GM13977 (cell line): ENCODE measurements at regions not wholly inside any gene's neighbourhood (a gene's known extent, or its start where the extent isn't known, plus 50 kb on each side); places are given as distances from the start of the nearest gene placed in this dataset.

Source experiments
- DNase-seq: peaks from one replicate; pipeline ENCODE4 v3.0.0; 2012; ENCODE audit warnings: low spot score
- in situ Hi-C: fragments of 300-500 bp; cut with MboI; formaldehyde crosslinking; loops from one replicate; pipeline ENCODE4 v1.12.0; 2022; ENCODE audit warnings: low sequenced_read_pairs, low pct_unique_long_range_greater_than_20kb, mixed read lengths, inconsistent platforms; ENCODE audit not compliant: unreplicated experiment
- TF ChIP-seq, protein P1 (sequence below): IDR thresholded peaks from 2 replicates; pipeline ENCODE4 v1.5.1; 2012; ENCODE audit warnings: mild to moderate bottlenecking, control low read depth; ENCODE audit not compliant: insufficient read depth; ENCODE audit errors: extremely low read depth, missing control alignments

DNA sequence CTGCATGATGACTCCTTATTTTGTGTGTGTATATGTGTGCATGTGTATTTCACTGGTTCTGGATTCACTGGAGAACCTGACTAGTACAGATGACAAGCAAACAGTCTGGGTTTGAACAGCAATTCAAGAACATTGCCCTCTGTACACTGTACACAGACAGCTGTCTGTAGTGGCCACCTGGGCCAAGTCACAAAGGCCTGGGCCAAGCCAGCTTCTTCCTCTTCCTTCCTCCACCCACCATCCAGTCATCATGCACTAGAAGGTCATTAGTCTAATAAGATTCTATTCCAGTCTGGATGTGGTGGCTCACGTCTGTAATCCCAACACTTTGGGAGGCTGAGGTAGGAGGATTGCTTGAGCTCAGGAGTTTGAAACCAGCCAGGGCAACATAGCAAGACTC is 155.9 kb downstream of the ELAVL4 start:
- no peak for DNase-seq
- in situ Hi-C loops, result no loop called here
- TF ChIP-seq, protein P1, sequence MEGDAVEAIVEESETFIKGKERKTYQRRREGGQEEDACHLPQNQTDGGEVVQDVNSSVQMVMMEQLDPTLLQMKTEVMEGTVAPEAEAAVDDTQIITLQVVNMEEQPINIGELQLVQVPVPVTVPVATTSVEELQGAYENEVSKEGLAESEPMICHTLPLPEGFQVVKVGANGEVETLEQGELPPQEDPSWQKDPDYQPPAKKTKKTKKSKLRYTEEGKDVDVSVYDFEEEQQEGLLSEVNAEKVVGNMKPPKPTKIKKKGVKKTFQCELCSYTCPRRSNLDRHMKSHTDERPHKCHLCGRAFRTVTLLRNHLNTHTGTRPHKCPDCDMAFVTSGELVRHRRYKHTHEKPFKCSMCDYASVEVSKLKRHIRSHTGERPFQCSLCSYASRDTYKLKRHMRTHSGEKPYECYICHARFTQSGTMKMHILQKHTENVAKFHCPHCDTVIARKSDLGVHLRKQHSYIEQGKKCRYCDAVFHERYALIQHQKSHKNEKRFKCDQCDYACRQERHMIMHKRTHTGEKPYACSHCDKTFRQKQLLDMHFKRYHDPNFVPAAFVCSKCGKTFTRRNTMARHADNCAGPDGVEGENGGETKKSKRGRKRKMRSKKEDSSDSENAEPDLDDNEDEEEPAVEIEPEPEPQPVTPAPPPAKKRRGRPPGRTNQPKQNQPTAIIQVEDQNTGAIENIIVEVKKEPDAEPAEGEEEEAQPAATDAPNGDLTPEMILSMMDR, result no peak

DNA sequence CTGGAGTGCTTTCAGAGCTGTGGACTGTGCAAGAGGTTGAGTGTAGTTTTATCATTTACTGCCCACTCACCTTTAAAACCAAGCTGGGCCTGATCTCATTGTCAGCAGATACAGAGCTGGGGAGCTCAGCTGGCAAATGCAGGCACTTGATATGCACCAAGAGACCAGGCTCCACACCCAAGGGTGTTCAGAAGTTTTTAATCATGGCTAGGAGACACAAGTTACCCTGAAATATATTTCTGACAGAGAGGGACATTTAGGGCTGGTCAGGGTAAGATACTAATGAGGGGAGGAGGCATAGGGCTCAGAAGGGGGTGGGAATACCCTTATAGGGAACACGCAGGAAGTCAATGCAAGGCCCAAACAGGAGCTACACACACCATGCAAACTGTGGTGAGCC is 153.7 kb downstream of the ELAVL4 start:
- TF ChIP-seq, protein P1, result no peak
- in situ Hi-C loops, result no loop called here
- DNase-seq, result no peak

DNA sequence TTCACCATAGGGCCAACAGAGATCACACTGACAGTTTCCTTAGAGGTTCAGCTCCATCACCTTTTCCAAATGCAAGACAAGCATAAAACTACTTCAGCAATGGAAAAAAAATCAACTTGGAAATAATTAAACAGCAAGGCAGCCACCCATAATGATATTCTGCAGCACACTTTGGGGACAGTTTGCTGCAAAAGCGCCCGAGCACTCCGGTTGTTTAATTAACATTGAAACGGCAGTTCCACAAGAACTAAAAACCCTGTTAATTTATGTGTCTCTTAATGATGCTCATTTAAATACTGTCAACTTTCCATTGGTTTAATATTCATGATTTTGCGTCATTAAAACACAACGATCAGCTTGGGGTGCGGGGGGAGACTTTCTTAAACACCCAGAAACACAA is 153.2 kb downstream of the ELAVL4 start:
- in situ Hi-C loops, result no loop called here
- TF ChIP-seq, protein P1, result no peak
- DNase-seq, result no peak

DNA sequence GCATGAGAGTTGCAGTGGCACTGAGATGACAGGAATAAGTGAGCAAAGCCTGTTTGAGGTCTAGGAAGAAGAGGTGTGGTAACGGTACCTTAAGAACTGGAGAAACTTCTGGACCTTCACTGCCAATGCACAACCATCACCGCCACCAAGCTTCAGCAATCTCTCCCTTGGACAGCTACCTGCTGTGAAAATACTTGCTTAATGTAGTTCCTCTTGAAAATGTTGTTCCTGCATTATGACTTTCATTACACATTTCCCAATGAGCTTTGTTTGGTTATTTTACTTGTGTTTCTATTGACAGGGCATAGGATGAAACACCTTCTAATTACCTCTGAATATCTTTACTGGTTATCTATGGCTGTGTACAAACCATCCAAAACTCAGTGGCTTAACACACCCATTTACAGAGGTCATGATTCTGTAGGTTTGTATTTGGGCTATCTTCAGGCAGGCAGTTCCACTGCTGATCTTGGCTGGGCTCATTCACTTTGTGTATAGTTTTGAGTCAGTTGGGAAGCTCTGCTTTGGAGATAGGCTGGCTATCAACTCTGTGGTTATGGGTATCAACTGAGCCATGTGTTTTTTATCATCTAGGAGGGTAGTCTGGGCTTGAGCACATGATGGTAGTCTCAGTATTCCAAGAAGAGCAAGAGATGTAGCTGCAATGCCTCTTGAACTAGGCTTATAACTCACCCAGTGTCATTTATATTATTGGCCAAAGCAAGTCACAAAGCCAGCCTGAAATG is 149.4 kb downstream of the ELAVL4 start:
- in situ Hi-C loops, result no loop called here
- TF ChIP-seq, protein P1, result no peak
- no peak for DNase-seq

DNA sequence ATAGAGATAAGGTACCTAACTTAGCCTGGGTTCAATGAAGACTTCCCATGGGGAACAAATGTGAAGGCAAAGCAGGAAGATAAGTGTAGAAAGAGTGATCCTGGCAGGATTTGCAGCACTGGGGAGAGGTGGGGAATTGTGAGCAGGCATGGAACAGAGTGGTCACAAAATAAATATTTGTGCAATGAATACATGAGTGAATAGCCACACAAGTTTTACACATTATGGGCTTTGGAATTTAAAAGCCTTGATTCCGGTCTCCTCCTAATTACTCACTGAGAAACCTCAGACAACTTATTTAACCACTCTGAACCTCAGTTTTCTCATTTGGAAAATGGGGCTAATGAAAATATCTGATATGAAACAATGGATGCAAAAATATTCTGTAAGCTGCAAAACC is 148.3 kb downstream of the ELAVL4 start:
- TF ChIP-seq, protein P1, result no peak
- no peak for DNase-seq
- in situ Hi-C loops, result no loop called here
